Suprapubic skin (tissue), 3 donors: ENCODE measurements at regions not wholly inside any gene's neighbourhood (a gene's known extent, or its start where the extent isn't known, plus 50 kb on each side); places are given as distances from the start of the nearest gene placed in this dataset.

ENCODE experiments used
- POLR2AphosphoS5 ChIP-seq, 3 donors: sonication (generic); formaldehyde crosslinking; IDR thresholded peaks; one replicate each; pipeline ENCODE4 v1.6.1; 2017; ENCODE audit warnings: antibody characterized with exemption in 3 of 3
- TF ChIP-seq, protein P1 (sequence below), 2 donors: fragments of 200-600 bp in 1 of 2; fragments of 450-650 bp in 1 of 2; sonication (generic) in 1 of 2; IDR thresholded peaks; one replicate each; pipeline ENCODE4 v1.5.1; 2016 to 2019; ENCODE audit warnings: antibody characterized with exemption in 2 of 2, mild to moderate bottlenecking in 1 of 2, moderate library complexity in 1 of 2

DNA sequence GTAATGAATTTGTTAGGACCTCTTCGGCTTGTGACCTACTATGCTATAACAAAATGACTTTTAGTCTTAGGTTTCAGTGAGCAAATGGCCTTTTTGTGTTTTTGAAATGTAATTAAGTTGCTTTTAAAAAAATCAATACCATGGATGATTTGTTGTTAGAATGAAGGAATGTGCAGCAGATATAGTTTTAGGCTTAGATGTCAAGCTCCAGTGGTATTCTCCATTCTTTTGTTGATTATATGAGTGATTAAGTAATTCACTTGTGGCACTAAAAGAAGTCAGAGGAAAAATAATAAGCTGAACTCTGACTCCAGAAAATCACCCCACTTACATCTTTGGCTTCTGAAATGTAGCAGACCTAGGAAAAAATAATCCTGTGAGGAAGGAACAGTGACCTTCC is 474.1 kb upstream of the MIS18BP1 start:
- no peak for TF ChIP-seq POLR2AphosphoS5 (IDR thresholded peaks at IDR 0.05)
- TF ChIP-seq, protein P1, sequence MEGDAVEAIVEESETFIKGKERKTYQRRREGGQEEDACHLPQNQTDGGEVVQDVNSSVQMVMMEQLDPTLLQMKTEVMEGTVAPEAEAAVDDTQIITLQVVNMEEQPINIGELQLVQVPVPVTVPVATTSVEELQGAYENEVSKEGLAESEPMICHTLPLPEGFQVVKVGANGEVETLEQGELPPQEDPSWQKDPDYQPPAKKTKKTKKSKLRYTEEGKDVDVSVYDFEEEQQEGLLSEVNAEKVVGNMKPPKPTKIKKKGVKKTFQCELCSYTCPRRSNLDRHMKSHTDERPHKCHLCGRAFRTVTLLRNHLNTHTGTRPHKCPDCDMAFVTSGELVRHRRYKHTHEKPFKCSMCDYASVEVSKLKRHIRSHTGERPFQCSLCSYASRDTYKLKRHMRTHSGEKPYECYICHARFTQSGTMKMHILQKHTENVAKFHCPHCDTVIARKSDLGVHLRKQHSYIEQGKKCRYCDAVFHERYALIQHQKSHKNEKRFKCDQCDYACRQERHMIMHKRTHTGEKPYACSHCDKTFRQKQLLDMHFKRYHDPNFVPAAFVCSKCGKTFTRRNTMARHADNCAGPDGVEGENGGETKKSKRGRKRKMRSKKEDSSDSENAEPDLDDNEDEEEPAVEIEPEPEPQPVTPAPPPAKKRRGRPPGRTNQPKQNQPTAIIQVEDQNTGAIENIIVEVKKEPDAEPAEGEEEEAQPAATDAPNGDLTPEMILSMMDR (IDR thresholded peaks at IDR 0.05) = no peak
